ENCODE measurements at regions not wholly inside any gene's neighbourhood (a gene's known extent, or its start where the extent isn't known, plus 50 kb on each side); places are given as distances from the start of the nearest gene placed in this dataset.
A peak's percentile ranks its signal among the peaks of the same experiment; 100 is the strongest.

GRCh38 chr20:4617019-4617418, 69.2 kb upstream of the PRNP start:
- H3K27ac ChIP-seq (ENCODE audit: low read length): no peak overlapping the region
- no peaks in the 10 kb centered on the region for H4K20me1 ChIP-seq (ENCODE audit: insufficient read depth)
- H3K9me2 ChIP-seq (ENCODE audit: insufficient read depth, low read length): no peaks in the 10 kb centered on the region
- no peak overlapping the region for H2AFZ ChIP-seq (ENCODE audit: low read depth, low read length)
- H3K9ac ChIP-seq (ENCODE audit: low read length): no peak overlapping the region
- no peak for TF ChIP-seq POLR2AphosphoS5 (IDR thresholded peaks at IDR 0.05)
- TF ChIP-seq, protein P1, sequence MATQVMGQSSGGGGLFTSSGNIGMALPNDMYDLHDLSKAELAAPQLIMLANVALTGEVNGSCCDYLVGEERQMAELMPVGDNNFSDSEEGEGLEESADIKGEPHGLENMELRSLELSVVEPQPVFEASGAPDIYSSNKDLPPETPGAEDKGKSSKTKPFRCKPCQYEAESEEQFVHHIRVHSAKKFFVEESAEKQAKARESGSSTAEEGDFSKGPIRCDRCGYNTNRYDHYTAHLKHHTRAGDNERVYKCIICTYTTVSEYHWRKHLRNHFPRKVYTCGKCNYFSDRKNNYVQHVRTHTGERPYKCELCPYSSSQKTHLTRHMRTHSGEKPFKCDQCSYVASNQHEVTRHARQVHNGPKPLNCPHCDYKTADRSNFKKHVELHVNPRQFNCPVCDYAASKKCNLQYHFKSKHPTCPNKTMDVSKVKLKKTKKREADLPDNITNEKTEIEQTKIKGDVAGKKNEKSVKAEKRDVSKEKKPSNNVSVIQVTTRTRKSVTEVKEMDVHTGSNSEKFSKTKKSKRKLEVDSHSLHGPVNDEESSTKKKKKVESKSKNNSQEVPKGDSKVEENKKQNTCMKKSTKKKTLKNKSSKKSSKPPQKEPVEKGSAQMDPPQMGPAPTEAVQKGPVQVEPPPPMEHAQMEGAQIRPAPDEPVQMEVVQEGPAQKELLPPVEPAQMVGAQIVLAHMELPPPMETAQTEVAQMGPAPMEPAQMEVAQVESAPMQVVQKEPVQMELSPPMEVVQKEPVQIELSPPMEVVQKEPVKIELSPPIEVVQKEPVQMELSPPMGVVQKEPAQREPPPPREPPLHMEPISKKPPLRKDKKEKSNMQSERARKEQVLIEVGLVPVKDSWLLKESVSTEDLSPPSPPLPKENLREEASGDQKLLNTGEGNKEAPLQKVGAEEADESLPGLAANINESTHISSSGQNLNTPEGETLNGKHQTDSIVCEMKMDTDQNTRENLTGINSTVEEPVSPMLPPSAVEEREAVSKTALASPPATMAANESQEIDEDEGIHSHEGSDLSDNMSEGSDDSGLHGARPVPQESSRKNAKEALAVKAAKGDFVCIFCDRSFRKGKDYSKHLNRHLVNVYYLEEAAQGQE (IDR thresholded peaks at IDR 0.05; ENCODE audit: borderline replicate concordance): no peak
- TF ChIP-seq EZH2 (IDR thresholded peaks at IDR 0.05; ENCODE audit: borderline replicate concordance, insufficient read depth, low read length, poor library complexity, severe bottlenecking): no peak
- TF ChIP-seq MXI1 (conservative IDR thresholded peaks at IDR 0.05; ENCODE audit: poor library complexity, severe bottlenecking): no peak
- TF ChIP-seq EP300 (conservative IDR thresholded peaks at IDR 0.05; ENCODE audit: poor library complexity, severe bottlenecking): no peak
- no peak for TF ChIP-seq RAD21 (conservative IDR thresholded peaks at IDR 0.05)
- no peak for TF ChIP-seq SMC3 (conservative IDR thresholded peaks at IDR 0.05; ENCODE audit: poor library complexity)
- TF ChIP-seq TAF1 (IDR thresholded peaks at IDR 0.05; ENCODE audit: low read depth): no peak
- TF ChIP-seq CTCF (IDR thresholded peaks at IDR 0.05; ENCODE audit: poor library complexity, severe bottlenecking): no peak
- H3K4me2 ChIP-seq (ENCODE audit: low read length): no peak overlapping the region
- H3F3A ChIP-seq (ENCODE audit: insufficient read depth, low read length, poor library complexity, severe bottlenecking): no peaks in the 10 kb centered on the region
- no peaks in the 10 kb centered on the region for H3K79me2 ChIP-seq (replicated peaks; ENCODE audit: insufficient read depth, low read length)
- no peaks in the 10 kb centered on the region for H3K27me3 ChIP-seq (ENCODE audit: insufficient read depth, low read depth, low read length)
- H3K36me3 ChIP-seq (ENCODE audit: insufficient read depth, low read length): no peaks in the 10 kb centered on the region
- no peak overlapping the region for H3K4me3 ChIP-seq (ENCODE audit: low read length)
- no peaks in the 10 kb centered on the region for H3K9me3 ChIP-seq (ENCODE audit: low read length)

DNA sequence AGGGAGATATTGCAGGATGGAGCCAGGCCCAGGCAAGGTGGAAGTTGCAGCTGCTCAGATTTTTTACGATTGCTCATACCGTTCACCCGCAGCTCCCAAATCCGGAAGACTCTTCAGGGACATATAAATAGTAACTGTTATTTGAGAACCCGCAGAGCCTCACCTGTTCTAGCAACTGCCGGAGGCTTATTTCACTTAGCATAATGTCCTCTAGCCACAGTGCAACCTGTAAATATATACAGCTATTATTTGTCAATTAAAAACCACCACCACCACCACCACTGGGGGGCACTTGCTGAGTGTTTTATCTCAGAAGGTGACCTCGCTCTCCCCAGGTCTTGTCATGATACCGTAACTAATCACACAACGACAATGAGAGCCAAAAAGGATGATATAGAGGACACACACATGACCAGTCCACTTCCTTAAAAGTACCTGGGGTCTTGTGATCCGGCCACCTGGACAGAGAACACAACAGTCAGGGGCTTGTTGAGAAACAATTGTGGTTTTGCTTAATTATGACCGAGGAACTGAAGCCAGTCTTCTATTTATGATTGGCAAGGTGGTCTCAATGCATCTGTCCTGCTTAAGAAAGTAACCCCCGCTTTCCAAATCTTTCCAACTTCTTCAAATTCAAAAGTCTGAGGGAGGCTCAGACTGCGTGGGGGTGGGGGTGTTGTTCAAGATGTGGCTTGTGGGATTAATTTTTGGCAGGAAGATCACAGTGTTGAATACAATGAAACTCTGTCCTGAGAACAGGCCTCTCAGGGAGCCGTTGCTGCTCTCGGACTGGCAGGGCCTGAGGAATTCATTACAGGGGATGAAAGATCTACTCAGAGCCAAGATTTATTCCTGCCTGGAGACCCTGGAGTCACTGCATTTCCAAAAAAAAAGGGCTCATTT, 72.3 kb upstream of the PRNP start:
- Histone ChIP-seq H3K27me3 (ENCODE audit: insufficient read depth, low read depth, low read length) (no peaks in the 10 kb centered on the region), H3K79me2 (replicated peaks; ENCODE audit: insufficient read depth, low read length) (no peaks in the 10 kb centered on the region), H2AFZ (ENCODE audit: low read depth, low read length) (no peak overlapping the region), H3K36me3 (ENCODE audit: insufficient read depth, low read length) (no peaks in the 10 kb centered on the region), H3K27ac (ENCODE audit: low read length) (no peak overlapping the region), H3K9me2 (ENCODE audit: insufficient read depth, low read length) (no peaks in the 10 kb centered on the region), H3F3A (ENCODE audit: insufficient read depth, low read length, poor library complexity, severe bottlenecking) (no peaks in the 10 kb centered on the region), H4K20me1 (ENCODE audit: insufficient read depth) (no peaks in the 10 kb centered on the region), H3K4me2 (ENCODE audit: low read length) (no peak overlapping the region), H3K9ac (ENCODE audit: low read length) (no peak overlapping the region), H3K4me3 (ENCODE audit: low read length) (no peak overlapping the region), H3K9me3 (ENCODE audit: low read length) (no peaks in the 10 kb centered on the region)
- peak; percentile 40 for TF ChIP-seq CTCF (IDR thresholded peaks at IDR 0.05; ENCODE audit: poor library complexity, severe bottlenecking)
- TF ChIP-seq SMC3 (conservative IDR thresholded peaks at IDR 0.05; ENCODE audit: poor library complexity): peak; percentile 31
- TF ChIP-seq POLR2AphosphoS5 (IDR thresholded peaks at IDR 0.05): no peak
- TF ChIP-seq TAF1 (IDR thresholded peaks at IDR 0.05; ENCODE audit: low read depth): no peak
